IPS-20b (cell line): ENCODE measurements at regions not wholly inside any gene's neighbourhood (a gene's known extent, or its start where the extent isn't known, plus 50 kb on each side); places are given as distances from the start of the nearest gene placed in this dataset.
"Not testable (repeated sequence)": the region's sequence is repeated elsewhere in the genome, so short reads cannot be mapped to it uniquely, and the experiment has no call there.

Source experiments
- H3K27ac ChIP-seq: one replicate; pipeline ENCODE4 v1.5.1; 2013; ENCODE audit warnings: low read length
- H3K27me3 ChIP-seq: 2 replicates; pipeline ENCODE4 v1.6.1; 2013; ENCODE audit warnings: mild to moderate bottlenecking, low read length, inconsistent platforms; ENCODE audit not compliant: insufficient read depth
- H3K36me3 ChIP-seq: 2 replicates; pipeline ENCODE4 v1.6.1; 2013; ENCODE audit warnings: low read depth, mild to moderate bottlenecking, inconsistent platforms, low read length, moderate library complexity; ENCODE audit not compliant: insufficient read depth
- H3K4me1 ChIP-seq: 2 replicates; pipeline ENCODE4 v1.6.1; 2013; ENCODE audit warnings: mild to moderate bottlenecking, control low read depth, inconsistent platforms, low read length, moderate library complexity; ENCODE audit not compliant: insufficient read depth
- H3K4me3 ChIP-seq: 2 replicates; pipeline ENCODE4 v1.5.1; 2013; ENCODE audit warnings: mild to moderate bottlenecking, low read length, inconsistent platforms
- H3K9ac ChIP-seq: 2 replicates; pipeline ENCODE4 v1.6.1; 2013; ENCODE audit warnings: low read depth, mild to moderate bottlenecking, inconsistent platforms, low read length, moderate library complexity
- H3K9me3 ChIP-seq: 2 replicates; pipeline ENCODE4 v1.6.1; 2013; ENCODE audit warnings: mild to moderate bottlenecking, low read depth, low read length, inconsistent platforms; ENCODE audit not compliant: insufficient read depth

DNA sequence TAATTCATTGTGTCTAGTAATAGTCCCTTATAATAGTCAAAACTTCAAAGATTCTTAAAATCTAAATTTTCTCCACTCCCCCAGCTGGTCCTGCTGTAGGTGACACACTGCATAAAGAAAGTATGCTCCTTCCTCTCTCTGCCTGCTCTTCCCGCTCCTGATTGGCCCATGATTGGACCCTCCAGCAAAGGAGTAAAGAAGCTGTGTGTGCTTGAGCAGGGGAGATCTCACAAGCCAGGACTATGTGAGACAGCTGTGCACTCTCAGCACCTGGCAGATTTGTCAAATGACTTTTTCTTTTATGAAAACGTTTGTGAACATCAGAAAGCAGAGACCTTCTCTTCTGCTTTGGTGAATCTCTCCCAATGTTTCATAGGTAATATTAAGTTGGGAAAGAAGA lies 274.8 kb upstream of the LYPLAL1 start:
- Histone ChIP-seq H3K9ac (no peak overlapping the region), H3K27me3 (no peaks in the 10 kb centered on the region), H3K4me3 (no peak overlapping the region), H3K9me3 (no peaks in the 10 kb centered on the region), H3K4me1 (no peaks in the 10 kb centered on the region), H3K27ac (no peak overlapping the region), H3K36me3 (no peaks in the 10 kb centered on the region)

DNA sequence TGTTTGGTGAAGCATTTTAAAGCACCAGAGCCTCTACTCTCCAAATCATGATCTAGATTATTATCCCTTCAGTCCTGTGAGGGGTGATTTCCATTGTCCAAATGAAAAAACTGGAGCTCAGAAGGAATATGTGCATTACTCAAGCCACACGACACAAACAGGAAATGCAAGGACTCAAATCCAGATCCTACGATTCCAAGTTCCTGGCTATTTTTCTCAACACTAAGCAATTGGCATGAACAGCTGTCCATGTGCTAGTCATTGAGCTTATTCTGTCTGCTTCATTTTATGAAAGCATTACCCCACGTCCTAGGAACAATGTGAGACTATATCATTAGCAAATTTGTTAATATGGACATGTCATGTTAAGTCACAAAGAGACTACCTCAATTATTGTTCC lies 273.1 kb upstream of the LYPLAL1 start:
- Histone ChIP-seq H3K36me3 (no peaks in the 10 kb centered on the region), H3K9ac (no peak overlapping the region), H3K4me1 (no peaks in the 10 kb centered on the region), H3K9me3 (no peaks in the 10 kb centered on the region), H3K27me3 (no peaks in the 10 kb centered on the region), H3K27ac (no peak overlapping the region), H3K4me3 (no peak overlapping the region)

GRCh38 chr1:218904416-218904815 lies 269.3 kb upstream of the LYPLAL1 start:
- no peaks in the 10 kb centered on the region for H3K4me1 ChIP-seq

GRCh38 chr1:218916720-218917119 lies 257.0 kb upstream of the LYPLAL1 start:
- H3K9me3 ChIP-seq, result no peaks in the 10 kb centered on the region
- no peaks in the 10 kb centered on the region for H3K36me3 ChIP-seq
- no peak overlapping the region for H3K27ac ChIP-seq
- no peak overlapping the region for H3K9ac ChIP-seq
- no peaks in the 10 kb centered on the region for H3K27me3 ChIP-seq
- H3K4me3 ChIP-seq, result no peak overlapping the region
- H3K4me1 ChIP-seq, result no peaks in the 10 kb centered on the region

More at GRCh38 chr1:218904416-218904815, 269.3 kb upstream of the LYPLAL1 start:
- H3K9me3 ChIP-seq, result no peaks in the 10 kb centered on the region
- no peaks in the 10 kb centered on the region for H3K27me3 ChIP-seq
- no peak overlapping the region for H3K27ac ChIP-seq
- H3K9ac ChIP-seq, result no peak overlapping the region
- no peaks in the 10 kb centered on the region for H3K36me3 ChIP-seq
- no peak overlapping the region for H3K4me3 ChIP-seq

DNA sequence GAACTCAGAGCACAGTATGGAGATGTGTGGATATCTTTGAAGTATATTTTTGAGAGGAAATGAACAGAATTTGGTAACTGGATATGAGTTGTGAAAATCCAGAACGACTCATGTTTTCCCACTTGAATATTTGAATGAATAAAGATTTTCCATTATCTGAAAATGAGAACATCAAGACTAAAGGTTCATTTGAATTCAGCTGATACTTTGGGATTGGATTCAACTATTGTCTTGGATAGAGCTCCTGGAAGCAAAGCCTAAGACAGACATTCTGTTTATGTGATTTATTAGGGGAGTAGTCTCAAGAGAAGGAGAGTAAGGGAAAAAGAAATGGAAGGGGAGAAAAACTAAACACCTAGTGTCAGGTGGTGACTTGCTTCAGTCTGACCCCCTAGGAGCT lies 256.0 kb upstream of the LYPLAL1 start:
- no peaks in the 10 kb centered on the region for H3K9me3 ChIP-seq
- no peaks in the 10 kb centered on the region for H3K27me3 ChIP-seq
- H3K36me3 ChIP-seq, result no peaks in the 10 kb centered on the region
- H3K9ac ChIP-seq, result no peak overlapping the region
- no peaks in the 10 kb centered on the region for H3K4me1 ChIP-seq
- H3K27ac ChIP-seq, result no peak overlapping the region
- H3K4me3 ChIP-seq, result no peak overlapping the region

- Histone ChIP-seq H3K4me3 (no peak overlapping the region), H3K36me3 (no peaks in the 10 kb centered on the region), H3K27ac (no peak overlapping the region), H3K9me3 (no peaks in the 10 kb centered on the region), H3K4me1 (no peaks in the 10 kb centered on the region; the same call in 1 of the 2 replicates), H3K9ac (no peak overlapping the region), H3K27me3 (no peaks in the 10 kb centered on the region)
Observed at GRCh38 chr1:218925777-218926176, 247.9 kb upstream of the LYPLAL1 start.

GRCh38 chr1:218926631-218927030 lies 247.0 kb upstream of the LYPLAL1 start:
- no peaks in the 10 kb centered on the region; the same call in 1 of the 2 replicates for H3K4me1 ChIP-seq
- H3K27ac ChIP-seq, result no peak overlapping the region
- H3K36me3 ChIP-seq, result no peaks in the 10 kb centered on the region
- no peak overlapping the region for H3K9ac ChIP-seq
- H3K9me3 ChIP-seq, result no peaks in the 10 kb centered on the region
- no peaks in the 10 kb centered on the region for H3K27me3 ChIP-seq
- H3K4me3 ChIP-seq, result no peak overlapping the region

DNA sequence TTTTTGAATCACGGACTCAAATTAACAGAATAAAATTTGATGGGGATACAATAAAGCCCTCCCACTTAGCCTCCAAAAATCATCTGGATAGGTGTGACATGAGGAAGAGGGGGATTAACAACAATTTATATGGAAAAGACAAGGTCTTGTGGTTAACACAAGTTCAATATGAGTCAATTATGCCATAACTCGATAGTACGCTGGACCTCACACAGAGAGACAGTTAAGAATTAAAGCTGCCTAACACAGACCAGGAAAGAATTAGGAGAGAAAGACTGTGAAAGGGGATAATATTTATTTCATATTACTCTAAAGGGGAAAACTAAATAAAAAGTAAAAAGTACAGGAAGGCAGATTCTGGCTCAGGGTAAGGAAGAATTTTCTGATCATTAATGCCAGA lies 243.7 kb upstream of the LYPLAL1 start:
- no peak overlapping the region for H3K4me3 ChIP-seq
- no peaks in the 10 kb centered on the region for H3K36me3 ChIP-seq
- no peaks in the 10 kb centered on the region; the same call in 1 of the 2 replicates for H3K9me3 ChIP-seq
- H3K9ac ChIP-seq, result no peak overlapping the region
- no peaks in the 10 kb centered on the region for H3K27me3 ChIP-seq
- H3K4me1 ChIP-seq, result no peaks in the 10 kb centered on the region; the same call in 1 of the 2 replicates
- no peak overlapping the region for H3K27ac ChIP-seq

DNA sequence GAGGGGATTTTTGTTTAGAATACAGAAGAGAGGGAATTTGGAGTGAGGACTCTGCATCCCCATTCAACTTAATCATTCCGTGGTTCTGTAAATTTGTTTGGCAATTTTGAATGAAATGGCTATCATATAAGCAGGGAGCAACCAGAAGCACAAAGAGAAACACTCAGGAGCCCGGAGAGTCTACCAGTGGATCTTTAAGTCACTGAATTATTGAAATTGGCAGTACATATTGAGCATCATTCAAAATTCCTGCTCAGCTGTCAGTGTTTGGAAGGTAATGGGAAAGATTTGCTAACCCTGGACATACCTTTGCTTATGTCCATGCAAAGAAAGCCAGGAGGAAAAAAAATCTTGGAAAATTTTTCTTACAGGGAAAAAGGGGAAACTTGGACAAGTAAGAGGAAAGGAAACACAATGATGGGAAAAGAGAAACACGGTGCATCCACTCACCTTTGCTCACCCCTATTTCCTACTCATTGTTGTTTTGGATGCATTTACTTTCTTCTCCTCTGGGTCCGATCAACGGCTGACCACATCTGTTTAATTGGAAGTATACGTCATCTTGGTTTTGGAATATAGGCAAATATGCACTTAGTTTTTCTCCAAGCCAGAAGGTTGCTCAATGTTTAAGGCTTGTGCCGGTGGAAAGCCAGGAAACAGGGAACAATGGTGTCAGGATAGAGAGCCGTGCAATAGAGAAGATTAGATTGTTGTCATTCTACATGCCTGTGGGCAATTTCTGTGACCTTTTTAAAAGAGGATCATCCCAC lies 243.0 kb upstream of the LYPLAL1 start:
- Histone ChIP-seq H3K27me3 (no peaks in the 10 kb centered on the region), H3K36me3 (no peaks in the 10 kb centered on the region), H3K9ac (no peak overlapping the region), H3K4me3 (no peak overlapping the region), H3K4me1 (no peaks in the 10 kb centered on the region; the same call in 1 of the 2 replicates), H3K27ac (no peak overlapping the region), H3K9me3 (no peaks in the 10 kb centered on the region; the same call in 1 of the 2 replicates)

- Histone ChIP-seq H3K9me3 (no peaks in the 10 kb centered on the region; the same call in 1 of the 2 replicates), H3K27ac (no peak overlapping the region)
Observed at GRCh38 chr1:218931324-218931723, 242.4 kb upstream of the LYPLAL1 start.

DNA sequence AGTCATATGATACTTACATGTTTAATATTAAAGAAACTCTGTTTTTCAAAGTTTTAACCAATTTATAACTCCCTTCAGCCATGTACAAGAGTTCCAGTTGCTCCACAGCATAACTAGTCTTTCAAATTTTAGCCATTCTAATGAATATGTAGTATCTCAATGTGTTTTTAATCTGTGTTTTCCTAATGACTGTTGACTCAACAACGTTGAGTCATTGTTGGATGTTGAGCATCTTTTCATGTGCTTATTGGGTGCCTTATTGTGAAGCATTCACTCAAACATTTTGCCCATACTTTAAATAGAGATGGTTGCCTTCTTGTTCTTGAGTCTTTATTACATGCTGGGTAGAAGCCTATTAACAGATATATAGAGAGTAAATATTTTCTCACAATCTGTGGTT lies 240.2 kb upstream of the LYPLAL1 start:
- H3K27ac ChIP-seq, result no peak overlapping the region
- H3K4me3 ChIP-seq, result no peak overlapping the region
- H3K4me1 ChIP-seq, result no peaks in the 10 kb centered on the region
- no peak overlapping the region for H3K9ac ChIP-seq
- no peaks in the 10 kb centered on the region for H3K36me3 ChIP-seq
- H3K9me3 ChIP-seq, result no peaks in the 10 kb centered on the region; the same call in 1 of the 2 replicates
- no peaks in the 10 kb centered on the region for H3K27me3 ChIP-seq

More at GRCh38 chr1:218931324-218931723, 242.4 kb upstream of the LYPLAL1 start:
- Histone ChIP-seq H3K4me1 (no peaks in the 10 kb centered on the region), H3K36me3 (no peaks in the 10 kb centered on the region), H3K9ac (no peak overlapping the region), H3K4me3 (no peak overlapping the region), H3K27me3 (no peaks in the 10 kb centered on the region)

DNA sequence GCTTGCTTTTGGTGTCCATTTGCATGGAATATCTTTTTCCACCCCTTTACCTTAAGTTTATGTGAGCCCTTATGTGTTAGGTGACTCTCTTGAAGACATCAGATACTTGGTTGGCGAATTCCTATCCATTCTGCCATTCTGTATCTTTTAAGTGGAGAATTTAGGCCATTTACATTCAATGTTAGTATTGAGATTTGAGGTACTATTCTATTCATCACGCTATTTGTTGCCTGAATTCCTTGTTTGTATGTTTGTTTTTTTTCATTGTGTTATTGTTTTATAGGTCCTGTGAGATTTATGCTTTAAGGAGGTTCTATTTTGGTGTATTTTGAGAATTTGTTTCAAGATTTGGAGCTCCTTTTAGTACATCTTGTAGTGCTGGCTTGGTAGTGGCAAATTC lies 238.3 kb upstream of the LYPLAL1 start:
- H3K9ac ChIP-seq, result not testable (repeated sequence)

More for the DNA sequence above, 238.3 kb upstream of the LYPLAL1 start:
- H3K4me3 ChIP-seq, H3K27me3 ChIP-seq, H3K9me3 ChIP-seq, H3K27ac ChIP-seq, H3K4me1 ChIP-seq, H3K36me3 ChIP-seq: not testable (repeated sequence)
